ENCODE measurements at regions not wholly inside any gene's neighbourhood (a gene's known extent, or its start where the extent isn't known, plus 50 kb on each side); places are given as distances from the start of the nearest gene placed in this dataset.

GRCh38 chr5:8875722-8876121 is 670.2 kb downstream of the SEMA5A start:
- no peaks in the 10 kb centered on the region for H3K36me3 ChIP-seq (ENCODE audit: control insufficient read depth in 2 of 2, extremely low read depth in 1 of 2, insufficient read depth in 2 of 2, low read length in 2 of 2)
- intact Hi-C loops (cut with micrococcal nuclease): no loop called here
- TF ChIP-seq MAX (IDR thresholded peaks at IDR 0.05; ENCODE audit: insufficient read depth, insufficient read length) (no peak), POLR2A (IDR thresholded peaks at IDR 0.05; ENCODE audit: low read depth, low read length) (no peak), POLR2AphosphoS5 (IDR thresholded peaks at IDR 0.05; ENCODE audit: insufficient read depth, low read depth, low read length) (no peak), GATA2 (IDR thresholded peaks at IDR 0.05; ENCODE audit: insufficient read depth, insufficient read length, low read depth, low read length) (no peak), CTCF (IDR thresholded peaks at IDR 0.05; ENCODE audit: extremely low read depth in 1 of 2, insufficient read depth in 1 of 2, low read depth in 1 of 2, low read length in 2 of 2) (no peak), JUN (IDR thresholded peaks at IDR 0.05; ENCODE audit: borderline replicate concordance, insufficient read depth, insufficient read length, low read depth) (no peak), FOS (IDR thresholded peaks at IDR 0.05; ENCODE audit: borderline replicate concordance, insufficient read depth, low read length) (no peak), EZH2 (IDR thresholded peaks at IDR 0.05; ENCODE audit: borderline replicate concordance, low read depth, low read length, severe bottlenecking) (no peak), MYC (IDR thresholded peaks at IDR 0.05; ENCODE audit: low read depth, low read length) (no peak)
- no peak overlapping the region for H3K9ac ChIP-seq (replicated peaks; ENCODE audit: extremely low read depth, insufficient read depth, low read length)
- ChIA-PET POLR2A (no interaction called here), CTCF (interaction anchor here (1.3 kb wide), 1 partner anchor 32 kb away, joined by 4 read pairs; no protein-coding TSS in a partner anchor)
- no peak overlapping the region for H3K27ac ChIP-seq (ENCODE audit: insufficient read depth, low read depth, low read length)
- no peaks in the 10 kb centered on the region for H4K20me1 ChIP-seq (replicated peaks; ENCODE audit: control insufficient read depth, extremely low read depth, insufficient read depth, low read length)
- no peak overlapping the region for H3K4me2 ChIP-seq (ENCODE audit: insufficient read depth, low read length)
- H2AFZ ChIP-seq (ENCODE audit: low read depth, low read length): no peak overlapping the region
- H3K79me2 ChIP-seq (ENCODE audit: control insufficient read depth, insufficient read depth, low read length): no peaks in the 10 kb centered on the region
- BruUV-seq (replicated peaks): no TSS peak
- no peaks in the 10 kb centered on the region for H3K4me1 ChIP-seq (ENCODE audit: control insufficient read depth, extremely low read depth, insufficient read depth, low read length)
- H3K27me3 ChIP-seq (ENCODE audit: control insufficient read depth in 2 of 2, insufficient read depth in 2 of 2, low read length in 2 of 2): no peaks in the 10 kb centered on the region
- FAIRE-seq (no peak), DNase-seq (ENCODE audit: low read depth, low spot score) (no peak)
- H3K4me3 ChIP-seq (replicated peaks in 1 of 3; ENCODE audit: insufficient read depth in 1 of 3, low read depth in 1 of 3, low read length in 3 of 3): no peak overlapping the region
- dilution Hi-C loops (cut with MboI; ENCODE audit: extremely low pct_ligation_motif_present, low sequenced_read_pairs): no loop called here
- H3K9me1 ChIP-seq (replicated peaks; ENCODE audit: control insufficient read depth, extremely low read depth, insufficient read depth, low read length): no peaks in the 10 kb centered on the region
- no peaks in the 10 kb centered on the region for H3K9me3 ChIP-seq (replicated peaks; ENCODE audit: control insufficient read depth, insufficient read depth, low read length)

Measured in endothelial cell of umbilical vein (primary cell).